Stomach (tissue), 4 donors: ENCODE measurements at regions not wholly inside any gene's neighbourhood (a gene's known extent, or its start where the extent isn't known, plus 50 kb on each side); places are given as distances from the start of the nearest gene placed in this dataset.

Experiments used
- POLR2A ChIP-seq, 4 donors: fragments of 450-650 bp; IDR thresholded peaks; one replicate each; pipeline ENCODE4 v1.6.1; 2016; ENCODE audit warnings: antibody characterized with exemption in 4 of 4, control low read depth in 2 of 4, mild to moderate bottlenecking in 1 of 4, moderate library complexity in 1 of 4
- POLR2AphosphoS5 ChIP-seq, 3 donors: sonication (generic); formaldehyde crosslinking; IDR thresholded peaks; one replicate each; pipeline ENCODE4 v1.6.1; 2016; ENCODE audit warnings: antibody characterized with exemption in 3 of 3
- TF ChIP-seq, protein P1 (sequence below), 7 experiments: fragments of 450-650 bp in 4 of 7; fragments of 200-600 bp in 3 of 7; sonication (generic) in 3 of 7; IDR thresholded peaks; one replicate each; pipeline ENCODE4 v1.5.1; 2016 to 2019; ENCODE audit warnings: antibody characterized with exemption in 7 of 7, control low read depth in 2 of 7, mild to moderate bottlenecking in 1 of 7

DNA sequence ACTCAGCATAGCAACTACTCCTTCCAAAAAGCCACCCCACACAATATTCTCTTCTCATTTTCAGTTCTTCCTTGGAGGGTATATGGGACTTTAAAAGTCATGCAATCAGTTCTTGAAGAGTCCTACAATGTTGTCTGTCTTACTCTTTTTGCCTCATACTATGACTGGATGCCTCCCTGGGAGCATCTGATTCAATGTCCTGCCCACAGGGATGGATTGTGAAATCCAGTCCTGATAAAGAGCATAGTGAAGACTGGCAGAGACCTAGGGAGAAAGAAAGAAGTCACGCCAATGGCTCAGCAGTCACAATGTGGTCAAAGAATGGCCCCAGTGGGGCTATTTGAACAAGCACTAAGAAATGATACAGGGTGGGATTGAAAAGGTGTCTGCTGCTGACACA, 155.1 kb upstream of the SERPINE2 start:
- TF ChIP-seq, protein P1, sequence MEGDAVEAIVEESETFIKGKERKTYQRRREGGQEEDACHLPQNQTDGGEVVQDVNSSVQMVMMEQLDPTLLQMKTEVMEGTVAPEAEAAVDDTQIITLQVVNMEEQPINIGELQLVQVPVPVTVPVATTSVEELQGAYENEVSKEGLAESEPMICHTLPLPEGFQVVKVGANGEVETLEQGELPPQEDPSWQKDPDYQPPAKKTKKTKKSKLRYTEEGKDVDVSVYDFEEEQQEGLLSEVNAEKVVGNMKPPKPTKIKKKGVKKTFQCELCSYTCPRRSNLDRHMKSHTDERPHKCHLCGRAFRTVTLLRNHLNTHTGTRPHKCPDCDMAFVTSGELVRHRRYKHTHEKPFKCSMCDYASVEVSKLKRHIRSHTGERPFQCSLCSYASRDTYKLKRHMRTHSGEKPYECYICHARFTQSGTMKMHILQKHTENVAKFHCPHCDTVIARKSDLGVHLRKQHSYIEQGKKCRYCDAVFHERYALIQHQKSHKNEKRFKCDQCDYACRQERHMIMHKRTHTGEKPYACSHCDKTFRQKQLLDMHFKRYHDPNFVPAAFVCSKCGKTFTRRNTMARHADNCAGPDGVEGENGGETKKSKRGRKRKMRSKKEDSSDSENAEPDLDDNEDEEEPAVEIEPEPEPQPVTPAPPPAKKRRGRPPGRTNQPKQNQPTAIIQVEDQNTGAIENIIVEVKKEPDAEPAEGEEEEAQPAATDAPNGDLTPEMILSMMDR (IDR thresholded peaks at IDR 0.05), result no peak
- no peak for TF ChIP-seq POLR2A (IDR thresholded peaks at IDR 0.05)
- TF ChIP-seq POLR2AphosphoS5 (IDR thresholded peaks at IDR 0.05), result no peak
